ENCODE measurements at regions not wholly inside any gene's neighbourhood (a gene's known extent, or its start where the extent isn't known, plus 50 kb on each side); places are given as distances from the start of the nearest gene placed in this dataset.

DNA sequence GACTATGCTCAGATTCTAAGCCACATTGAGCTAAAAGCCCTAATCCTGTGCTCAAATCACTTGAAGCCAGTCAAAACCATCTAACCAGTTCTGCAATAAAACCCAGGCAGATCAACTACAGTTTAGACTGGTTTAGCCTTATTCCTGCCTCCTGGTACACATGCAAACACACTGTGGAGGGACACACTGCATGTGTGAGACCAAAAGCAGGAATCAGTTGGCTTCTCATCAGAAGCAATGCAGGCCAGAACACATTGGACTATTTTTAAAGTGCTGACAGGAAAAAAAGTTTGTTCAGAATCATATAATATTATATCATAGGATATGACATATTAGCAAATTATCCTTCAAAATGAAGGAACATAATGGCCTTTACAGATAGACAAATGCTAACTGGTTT, 52.5 kb upstream of the NT5C1B start:
- no peak for DNase-seq (ENCODE audit: low spot score)
- in situ Hi-C loops (cut with HindIII; ENCODE audit: low sequenced_read_pairs): no loop called here

DNA sequence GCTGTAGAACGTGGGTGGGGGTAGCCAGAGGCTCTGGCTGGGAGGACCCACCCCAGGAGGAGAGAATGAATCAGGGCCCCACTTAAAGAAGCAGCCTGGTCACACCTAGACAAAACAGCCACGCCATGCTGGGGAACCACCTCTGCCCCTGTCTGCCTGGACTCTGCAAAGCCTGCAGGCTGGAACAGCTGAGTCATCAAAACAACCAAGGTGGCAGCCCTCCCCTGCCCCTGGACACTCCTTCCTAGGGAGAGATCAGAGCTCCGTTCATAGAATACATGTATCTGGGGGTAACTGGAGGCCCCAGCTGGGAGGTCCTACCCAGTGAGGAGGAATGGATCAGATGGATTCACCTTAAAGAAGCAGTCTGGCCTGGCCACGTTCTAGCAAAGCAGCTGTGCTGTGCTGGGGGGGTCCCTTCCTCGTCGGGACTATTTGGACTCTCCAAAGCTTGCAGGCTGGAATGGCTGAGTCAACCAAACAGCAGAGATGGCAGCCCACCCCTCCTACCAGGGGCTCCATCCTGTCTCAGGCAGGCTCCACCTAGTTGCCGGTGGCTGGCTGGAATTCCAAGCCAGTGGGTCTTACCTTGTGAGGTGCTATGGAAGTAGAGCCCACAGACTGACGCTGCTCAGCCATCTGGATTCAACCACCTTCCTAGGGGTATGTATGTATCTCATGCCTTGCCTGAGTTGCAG, 50.5 kb upstream of the NT5C1B start:
- in situ Hi-C loops (cut with HindIII; ENCODE audit: low sequenced_read_pairs): no loop called here
- DNase-seq (ENCODE audit: low spot score): no peak
